Muscle layer of duodenum (tissue), 2 donors: ENCODE measurements at regions not wholly inside any gene's neighbourhood (a gene's known extent, or its start where the extent isn't known, plus 50 kb on each side); places are given as distances from the start of the nearest gene placed in this dataset.
"Not testable (repeated sequence)": the region's sequence is repeated elsewhere in the genome, so short reads cannot be mapped to it uniquely, and the experiment has no call there.

Experiments used
- H3K27ac ChIP-seq: one replicate; pipeline ENCODE4 v1.7.0; 2013; ENCODE audit warnings: mild to moderate bottlenecking, low read length
- H3K27me3 ChIP-seq: one replicate; pipeline ENCODE4 v1.7.0; 2013; ENCODE audit warnings: low read depth, mild to moderate bottlenecking, control low read depth, low read length
- H3K36me3 ChIP-seq, 2 donors: one replicate each; pipeline ENCODE4 v1.7.0; 2013; ENCODE audit warnings: low read length in 2 of 2, control low read depth in 1 of 2, mild to moderate bottlenecking in 1 of 2; ENCODE audit not compliant: insufficient read depth in 2 of 2, control insufficient read depth in 1 of 2
- H3K4me1 ChIP-seq, 2 donors: one replicate each; pipeline ENCODE4 v1.7.0; 2013; ENCODE audit warnings: low read length in 2 of 2, mild to moderate bottlenecking in 2 of 2, control low read depth in 1 of 2, moderate library complexity in 1 of 2; ENCODE audit not compliant: insufficient read depth in 2 of 2, control insufficient read depth in 1 of 2
- H3K4me3 ChIP-seq, 2 donors: one replicate each; pipeline ENCODE4 v1.7.0; 2013; ENCODE audit warnings: low read length in 2 of 2, low read depth in 1 of 2, mild to moderate bottlenecking in 1 of 2
- H3K9me3 ChIP-seq, 2 donors: one replicate each; pipeline ENCODE4 v1.7.0; 2013; ENCODE audit warnings: low read length in 2 of 2, control low read depth in 1 of 2, mild to moderate bottlenecking in 1 of 2; ENCODE audit not compliant: control insufficient read depth in 1 of 2
- donor health status: healthy.

DNA sequence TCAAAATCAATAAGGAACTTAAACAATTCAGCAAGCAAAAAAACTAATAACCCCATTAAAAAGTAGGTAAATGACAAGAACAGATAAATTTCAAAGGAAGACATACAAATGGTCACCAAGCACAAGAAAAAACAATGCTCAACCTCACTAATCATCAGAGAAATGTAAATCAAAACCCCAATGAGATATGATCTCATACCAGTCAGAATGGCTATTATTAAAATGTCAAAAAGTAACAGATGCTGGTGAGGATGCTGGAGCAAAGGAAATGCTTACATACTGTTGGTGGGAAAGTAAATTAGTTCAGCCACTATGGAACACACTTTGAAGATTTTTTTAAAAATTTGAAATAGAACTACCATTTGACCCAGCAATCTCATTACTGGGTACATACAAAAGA is 538.0 kb downstream of the TMX3 start:
- H3K27me3 ChIP-seq, result no peaks in the 10 kb centered on the region
- H3K27ac ChIP-seq, result no peak overlapping the region
- H3K9me3 ChIP-seq, result peaks cover 0 to 4% of the 10 kb centered on the region in 2 donors
- no peaks in the 10 kb centered on the region for H3K4me1 ChIP-seq
- no peak overlapping the region for H3K4me3 ChIP-seq
- no peaks in the 10 kb centered on the region for H3K36me3 ChIP-seq

DNA sequence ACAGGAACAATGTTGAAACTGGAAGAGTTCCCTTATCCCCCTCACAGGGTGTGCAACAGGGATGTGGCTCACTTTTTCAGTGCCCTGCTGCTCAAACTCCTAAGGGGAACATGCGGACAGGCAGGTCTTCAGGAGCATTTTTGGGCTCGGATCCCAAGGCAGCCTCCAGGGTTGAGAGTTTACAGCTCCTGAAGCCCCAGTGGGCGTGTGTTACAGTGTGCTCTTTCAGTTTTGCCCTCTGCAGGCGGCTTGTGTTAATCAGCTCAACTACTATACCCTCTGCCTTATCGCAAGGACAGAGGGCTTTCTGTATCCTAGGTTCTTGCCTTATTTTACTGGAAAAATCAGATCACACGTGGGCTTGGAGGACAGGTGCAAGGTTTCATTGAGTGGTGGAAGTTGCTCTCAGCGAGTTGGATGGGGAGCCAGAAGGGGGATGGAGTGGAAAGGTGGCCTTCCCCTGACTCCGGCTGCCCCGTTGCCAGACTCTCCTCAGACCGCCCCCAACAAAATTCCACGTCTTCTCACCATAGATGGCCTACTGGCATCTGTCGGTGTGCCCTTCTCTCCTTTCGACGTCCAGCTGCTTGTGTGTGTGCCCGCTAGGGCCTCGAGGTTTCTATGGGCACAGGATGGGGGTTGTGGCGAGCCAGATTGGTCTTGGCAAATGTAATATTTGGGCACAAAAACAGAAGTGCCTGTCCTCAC is 541.9 kb downstream of the TMX3 start:
- no peak overlapping the region for H3K27ac ChIP-seq
- H3K4me3 ChIP-seq, result no peak overlapping the region
- H3K36me3 ChIP-seq, result no peaks in the 10 kb centered on the region
- H3K4me1 ChIP-seq, result no peaks in the 10 kb centered on the region
- no peaks in the 10 kb centered on the region for H3K27me3 ChIP-seq
- peaks cover 0 to 7% of the 10 kb centered on the region in 2 donors for H3K9me3 ChIP-seq

DNA sequence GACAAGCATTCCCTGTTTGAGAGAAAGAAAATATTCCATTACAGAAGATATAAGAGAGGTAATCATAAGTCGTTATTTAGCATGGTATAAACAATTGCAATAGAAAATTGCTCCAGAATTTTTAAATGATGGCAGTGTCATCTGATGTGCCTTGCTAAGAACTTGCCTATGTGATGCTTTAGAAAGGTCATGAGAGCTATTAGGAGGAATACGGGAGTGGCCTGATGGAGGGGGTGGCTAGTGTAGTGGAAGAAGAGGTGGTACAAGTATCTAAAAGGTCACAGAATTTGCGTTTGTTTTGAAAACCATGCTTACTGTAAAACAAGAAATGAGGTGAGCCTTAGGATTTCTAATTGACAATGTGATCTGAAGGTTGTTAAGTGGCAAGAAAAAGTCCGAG is 550.0 kb downstream of the TMX3 start:
- H3K9me3 ChIP-seq, result peaks cover 0 to 3% of the 10 kb centered on the region in 2 donors
- H3K27me3 ChIP-seq, result no peaks in the 10 kb centered on the region
- no peak overlapping the region for H3K4me3 ChIP-seq
- H3K36me3 ChIP-seq, result no peaks in the 10 kb centered on the region
- H3K27ac ChIP-seq, result no peak overlapping the region
- no peaks in the 10 kb centered on the region for H3K4me1 ChIP-seq

DNA sequence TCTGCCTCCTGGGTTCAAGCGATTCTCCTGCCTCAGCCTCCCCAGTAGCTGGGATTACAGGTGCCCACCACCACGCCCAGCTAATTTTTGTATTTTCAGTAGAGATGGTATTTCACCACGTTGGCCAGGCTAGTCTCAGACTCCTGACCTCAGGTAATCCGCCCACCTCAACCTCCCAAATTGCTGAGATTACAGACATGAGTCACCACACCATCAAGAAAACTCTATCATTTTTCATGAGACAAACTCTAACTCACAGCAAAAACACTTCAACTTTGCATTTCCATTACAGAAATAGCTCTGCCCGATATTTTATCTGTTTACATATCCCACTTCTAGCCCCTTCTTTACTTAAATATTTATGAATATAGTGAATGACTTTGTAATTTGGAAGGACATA is 561.1 kb downstream of the TMX3 start:
- H3K36me3 ChIP-seq, H3K4me1 ChIP-seq, H3K4me3 ChIP-seq, H3K27ac ChIP-seq, H3K9me3 ChIP-seq, H3K27me3 ChIP-seq: not testable (repeated sequence)

DNA sequence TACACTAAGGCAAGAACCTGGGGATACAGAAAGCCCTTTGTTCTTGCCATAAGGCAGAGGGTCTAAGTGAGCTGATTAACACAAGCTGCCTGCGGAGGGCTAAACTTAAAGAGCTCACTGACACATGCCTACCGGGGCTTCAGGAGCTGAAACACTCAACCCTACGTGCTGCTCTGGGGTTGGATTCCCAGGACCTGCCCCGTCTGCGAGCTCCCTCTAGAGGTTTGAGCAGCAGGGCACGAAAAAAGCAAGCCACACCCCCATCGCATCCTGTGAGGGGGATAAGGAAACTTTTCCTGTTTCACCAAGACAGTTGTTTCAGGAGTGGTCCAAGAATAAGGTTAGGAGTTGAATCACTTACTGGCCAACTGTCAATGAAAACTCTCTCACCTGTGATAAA is 562.1 kb downstream of the TMX3 start:
- no peaks in the 10 kb centered on the region for H3K27me3 ChIP-seq
- no peaks in the 10 kb centered on the region for H3K36me3 ChIP-seq
- no peaks in the 10 kb centered on the region for H3K9me3 ChIP-seq
- peaks cover 0 to 5% of the 10 kb centered on the region in 2 donors for H3K4me1 ChIP-seq
- no peak overlapping the region for H3K27ac ChIP-seq
- no peak overlapping the region for H3K4me3 ChIP-seq

DNA sequence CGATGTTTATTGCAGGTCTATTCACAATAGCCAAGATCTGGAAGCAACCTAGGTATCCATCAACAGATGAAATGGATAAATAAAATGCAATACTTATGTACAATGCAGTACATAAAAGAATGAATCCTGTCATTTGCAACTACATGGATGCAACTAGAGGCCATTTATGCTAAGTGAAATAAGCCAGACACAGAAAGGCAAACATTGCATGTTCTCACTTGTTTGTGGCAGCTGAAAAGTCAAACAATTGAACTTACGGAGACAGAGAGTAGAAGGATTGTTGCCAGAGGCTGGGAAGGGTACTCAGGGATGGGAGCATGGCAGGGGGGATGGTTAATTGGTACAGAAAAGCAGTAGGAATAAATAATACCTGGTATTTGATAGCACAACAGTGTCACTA is 563.9 kb downstream of the TMX3 start:
- Histone ChIP-seq H3K27me3 (no peaks in the 10 kb centered on the region), H3K9me3 (no peaks in the 10 kb centered on the region), H3K4me1 (peaks cover 0 to 5% of the 10 kb centered on the region in 2 donors), H3K4me3 (no peak overlapping the region), H3K36me3 (no peaks in the 10 kb centered on the region), H3K27ac (no peak overlapping the region)

DNA sequence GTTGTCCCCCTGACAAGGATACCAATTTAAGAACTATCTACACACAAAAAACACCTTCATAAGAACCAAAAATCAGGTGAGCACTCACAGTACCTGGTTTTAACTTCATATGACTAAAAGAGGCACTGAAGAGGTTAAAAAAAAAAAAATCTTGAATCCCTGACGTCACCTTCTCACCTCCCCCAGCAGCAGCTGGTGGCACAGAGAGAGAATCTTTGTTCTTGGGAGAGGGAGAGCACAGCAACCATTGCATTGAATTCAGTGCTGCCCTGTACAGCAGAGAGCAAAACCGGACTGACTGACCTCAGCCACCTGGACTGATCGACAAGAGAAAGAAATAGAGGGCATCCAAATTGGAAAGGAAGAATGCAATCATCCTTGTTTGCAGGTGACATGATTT is 566.0 kb downstream of the TMX3 start:
- Histone ChIP-seq H3K4me1 (peaks cover 0 to 5% of the 10 kb centered on the region in 2 donors), H3K27ac (no peak overlapping the region), H3K4me3 (no peak overlapping the region), H3K27me3 (no peaks in the 10 kb centered on the region), H3K9me3 (no peaks in the 10 kb centered on the region), H3K36me3 (no peaks in the 10 kb centered on the region)

DNA sequence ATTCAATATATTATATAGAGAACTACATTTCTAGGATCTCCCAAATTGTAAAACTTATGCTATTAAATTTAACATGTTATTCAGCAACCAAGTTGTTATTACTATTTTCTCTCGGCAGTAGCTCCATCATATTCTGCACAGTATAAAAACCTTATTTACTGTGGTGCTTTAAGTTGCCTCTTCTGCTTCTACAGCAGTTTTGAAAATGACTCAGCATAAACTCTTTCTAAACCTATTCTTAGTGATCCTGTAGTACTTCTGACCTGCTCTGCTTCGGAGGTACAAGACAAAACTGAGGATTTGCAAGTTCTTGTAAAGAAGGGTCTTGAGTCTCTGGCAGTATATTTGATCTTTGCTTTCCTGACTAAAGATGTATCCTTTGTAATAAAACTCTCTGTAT is 567.2 kb downstream of the TMX3 start:
- H3K4me1 ChIP-seq, result peaks cover 0 to 5% of the 10 kb centered on the region in 2 donors
- H3K27ac ChIP-seq, result no peak overlapping the region
- no peaks in the 10 kb centered on the region for H3K9me3 ChIP-seq
- no peak overlapping the region for H3K4me3 ChIP-seq
- no peaks in the 10 kb centered on the region for H3K27me3 ChIP-seq
- no peaks in the 10 kb centered on the region for H3K36me3 ChIP-seq

DNA sequence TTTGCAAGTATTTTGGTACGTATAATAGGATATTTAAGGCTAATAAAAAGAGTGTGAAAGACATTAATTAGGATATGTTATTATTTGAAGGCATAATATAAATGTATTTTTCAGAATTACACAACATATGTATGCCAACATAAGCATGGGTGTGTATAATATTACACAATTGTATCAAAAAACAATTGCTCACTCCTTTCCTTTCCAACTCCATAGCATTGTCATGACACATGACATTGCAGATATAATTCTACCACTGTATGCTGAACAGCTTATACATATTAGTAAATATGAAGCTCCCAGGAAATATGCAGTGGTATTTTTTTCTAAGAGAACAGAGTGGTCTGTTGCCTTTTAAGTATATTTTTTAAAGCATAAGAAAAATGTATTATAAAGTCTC is 593.1 kb downstream of the TMX3 start:
- Histone ChIP-seq H3K27ac (no peak overlapping the region), H3K36me3 (no peaks in the 10 kb centered on the region), H3K4me3 (no peak overlapping the region), H3K27me3 (no peaks in the 10 kb centered on the region), H3K9me3 (no peaks in the 10 kb centered on the region), H3K4me1 (no peaks in the 10 kb centered on the region)

DNA sequence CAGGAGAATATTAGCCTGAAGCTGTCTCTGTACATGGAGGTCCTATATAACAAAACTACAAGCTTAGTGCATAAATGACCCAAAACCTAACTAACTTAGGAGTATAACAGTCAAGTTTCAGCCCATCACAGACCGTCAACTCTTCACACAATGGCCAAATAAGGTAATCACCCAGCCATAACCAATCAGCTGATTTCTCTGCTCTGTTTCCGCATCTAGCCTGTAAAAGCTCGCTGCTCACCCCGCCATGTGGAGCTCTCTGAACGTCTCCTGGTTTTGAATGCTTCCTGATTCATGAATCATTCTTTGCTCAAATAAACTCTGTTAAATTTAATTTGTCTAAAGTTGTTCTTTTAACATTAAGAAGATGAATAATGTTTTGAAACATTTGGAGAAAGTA is 593.6 kb downstream of the TMX3 start:
- Histone ChIP-seq H3K27ac (no peak overlapping the region), H3K4me1 (no peaks in the 10 kb centered on the region), H3K27me3 (no peaks in the 10 kb centered on the region), H3K4me3 (no peak overlapping the region), H3K36me3 (no peaks in the 10 kb centered on the region), H3K9me3 (no peaks in the 10 kb centered on the region)

DNA sequence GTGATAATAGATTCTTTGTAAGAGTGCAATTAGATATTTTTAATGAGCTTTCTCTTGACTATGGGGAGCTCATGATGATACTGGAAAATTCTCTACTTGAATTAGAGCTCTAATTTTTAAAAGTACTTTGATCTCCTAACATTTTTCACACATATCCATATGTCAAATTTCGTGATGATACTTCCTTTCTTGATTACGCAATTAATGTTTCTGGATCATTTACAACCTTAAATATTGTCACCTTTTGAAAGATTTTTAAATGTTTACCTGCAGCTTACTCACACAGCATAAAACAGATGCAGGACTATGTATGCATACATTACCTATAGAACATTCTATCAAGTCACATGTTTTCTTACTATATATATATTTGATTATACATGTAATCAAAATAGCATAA is 598.5 kb upstream of the DSEL start:
- H3K27me3 ChIP-seq, result no peaks in the 10 kb centered on the region
- no peaks in the 10 kb centered on the region for H3K36me3 ChIP-seq
- no peak overlapping the region for H3K4me3 ChIP-seq
- H3K27ac ChIP-seq, result no peak overlapping the region
- no peaks in the 10 kb centered on the region for H3K4me1 ChIP-seq
- no peaks in the 10 kb centered on the region for H3K9me3 ChIP-seq

DNA sequence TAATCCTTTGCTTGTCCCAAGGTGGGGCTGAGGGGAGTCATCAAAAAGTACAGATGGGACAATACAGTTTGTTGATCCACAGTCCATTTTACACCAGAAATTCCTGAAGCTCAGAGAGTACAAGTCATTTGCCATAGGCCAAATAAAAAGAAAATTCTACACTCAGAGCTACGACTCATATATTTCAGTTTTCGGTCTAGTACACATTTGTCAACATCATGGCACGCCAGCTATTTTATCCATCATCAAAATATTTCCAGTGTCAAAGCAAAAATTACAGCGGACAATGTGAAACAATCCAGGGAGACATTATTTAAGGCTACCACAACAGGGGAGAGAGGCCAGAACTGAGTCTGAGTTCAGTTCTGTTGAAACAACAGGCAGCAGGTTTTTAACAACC is 587.5 kb upstream of the DSEL start:
- H3K27ac ChIP-seq, result no peak overlapping the region
- no peaks in the 10 kb centered on the region for H3K9me3 ChIP-seq
- H3K4me3 ChIP-seq, result no peak overlapping the region
- H3K36me3 ChIP-seq, result no peaks in the 10 kb centered on the region
- H3K27me3 ChIP-seq, result no peaks in the 10 kb centered on the region
- H3K4me1 ChIP-seq, result no peaks in the 10 kb centered on the region
